ENCODE measurements at regions not wholly inside any gene's neighbourhood (a gene's known extent, or its start where the extent isn't known, plus 50 kb on each side); places are given as distances from the start of the nearest gene placed in this dataset.
"Not testable (repeated sequence)": the region's sequence is repeated elsewhere in the genome, so short reads cannot be mapped to it uniquely, and the experiment has no call there.

GRCh38 chrX:137882960-137883359 lies 317.0 kb downstream of the ZIC3 start:
- no peak for DNase-seq (ENCODE audit: low read depth)

- not testable (repeated sequence) for DNase-seq (ENCODE audit: low read depth)
Measured at GRCh38 chrX:137884813-137885212, 318.9 kb downstream of the ZIC3 start.

GRCh38 chrX:137891431-137891830 lies 325.5 kb downstream of the ZIC3 start:
- DNase-seq (ENCODE audit: low read depth) = no peak

- no peak for DNase-seq (ENCODE audit: low read depth)
Measured at GRCh38 chrX:137896123-137896522, 330.2 kb downstream of the ZIC3 start.

GRCh38 chrX:137915466-137915865 lies 349.5 kb downstream of the ZIC3 start:
- no peak for DNase-seq (ENCODE audit: low read depth)

GRCh38 chrX:137916090-137916746 lies 350.3 kb downstream of the ZIC3 start:
- no peak for DNase-seq (ENCODE audit: low read depth)

- no peak for DNase-seq (ENCODE audit: low read depth)
Measured at GRCh38 chrX:137926090-137926489, 360.2 kb downstream of the ZIC3 start.

- no peak for DNase-seq (ENCODE audit: low read depth)
Measured at GRCh38 chrX:137929951-137930350, 364.0 kb downstream of the ZIC3 start.

- DNase-seq (ENCODE audit: low read depth) = no peak
Measured at GRCh38 chrX:137930533-137930932, 364.6 kb downstream of the ZIC3 start.

- not testable (repeated sequence) for DNase-seq (ENCODE audit: low read depth)
Measured at GRCh38 chrX:137934214-137934613, 368.3 kb downstream of the ZIC3 start.

GRCh38 chrX:137934887-137935286 lies 369.0 kb downstream of the ZIC3 start:
- DNase-seq (ENCODE audit: low read depth) = not testable (repeated sequence)

- no peak for DNase-seq (ENCODE audit: low read depth)
Measured at GRCh38 chrX:137945470-137945869, 379.5 kb downstream of the ZIC3 start.

- DNase-seq (ENCODE audit: low read depth) = no peak
Measured at GRCh38 chrX:137969191-137969590, 403.3 kb downstream of the ZIC3 start.

- no peak for DNase-seq (ENCODE audit: low read depth)
Measured at GRCh38 chrX:137982472-137983172, 416.7 kb downstream of the ZIC3 start.

- DNase-seq (ENCODE audit: low read depth) = no peak
Measured at GRCh38 chrX:137988470-137988869, 422.5 kb downstream of the ZIC3 start.

- no peak for DNase-seq (ENCODE audit: low read depth)
Measured at GRCh38 chrX:137998619-137999018, 432.7 kb downstream of the ZIC3 start.

GRCh38 chrX:137999071-137999470 lies 433.1 kb downstream of the ZIC3 start:
- DNase-seq (ENCODE audit: low read depth) = no peak

- DNase-seq (ENCODE audit: low read depth) = no peak
Measured at GRCh38 chrX:137999552-137999951, 433.6 kb downstream of the ZIC3 start.

- no peak for DNase-seq (ENCODE audit: low read depth)
Measured at GRCh38 chrX:138001226-138001625, 435.3 kb downstream of the ZIC3 start.

- no peak for DNase-seq (ENCODE audit: low read depth)
Measured at GRCh38 chrX:138006180-138006579, 440.3 kb downstream of the ZIC3 start.

- DNase-seq (ENCODE audit: low read depth) = no peak
Measured at GRCh38 chrX:138008281-138008680, 442.4 kb downstream of the ZIC3 start.

GRCh38 chrX:138011468-138011867 lies 445.5 kb downstream of the ZIC3 start:
- no peak for DNase-seq (ENCODE audit: low read depth)

GRCh38 chrX:138014577-138014976 lies 448.6 kb downstream of the ZIC3 start:
- peak; percentile 0 for DNase-seq (ENCODE audit: low read depth)

All from RPMI7951 (cell line).